HG02885 (cell line): ENCODE measurements at regions not wholly inside any gene's neighbourhood (a gene's known extent, or its start where the extent isn't known, plus 50 kb on each side); places are given as distances from the start of the nearest gene placed in this dataset.
A peak's percentile ranks its signal among the peaks of the same experiment; 100 is the strongest.
"Not testable (repeated sequence)": the region's sequence is repeated elsewhere in the genome, so short reads cannot be mapped to it uniquely, and the experiment has no call there.

Source experiments
- ATAC-seq: cut with Tn5 transposase; IDR thresholded peaks from one replicate; pipeline ENCODE4 v1.9.1; 2021; ENCODE audit warnings: mild to moderate bottlenecking; ENCODE audit not compliant: unreplicated experiment, poor library complexity

- no peak for ATAC-seq
Measured at GRCh38 chr2:155010925-155011324, 312.4 kb downstream of the KCNJ3 start.

GRCh38 chr2:154995361-154995760, 296.9 kb downstream of the KCNJ3 start:
- ATAC-seq, result no peak

GRCh38 chr2:154992826-154993225, 294.3 kb downstream of the KCNJ3 start:
- ATAC-seq, result no peak

DNA sequence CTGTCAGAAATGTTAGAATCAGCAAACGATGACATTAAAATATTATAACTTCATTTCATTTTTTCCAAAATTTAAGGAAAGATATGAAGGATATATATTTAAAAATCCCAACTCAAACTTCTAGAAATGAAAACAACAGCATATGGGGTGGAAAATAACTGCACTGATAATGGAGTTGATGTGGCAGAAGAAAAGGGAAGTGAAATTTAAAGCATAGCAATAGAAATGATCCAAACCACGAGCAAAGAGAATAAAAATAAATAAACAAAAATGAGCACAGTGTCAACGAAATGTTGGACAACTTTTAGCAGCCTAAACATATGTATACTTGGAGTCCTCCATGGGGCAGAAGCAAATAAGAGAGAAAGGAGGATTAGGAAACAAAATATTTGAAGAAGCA, 280.2 kb downstream of the KCNJ3 start:
- peak; percentile 74 for ATAC-seq

DNA sequence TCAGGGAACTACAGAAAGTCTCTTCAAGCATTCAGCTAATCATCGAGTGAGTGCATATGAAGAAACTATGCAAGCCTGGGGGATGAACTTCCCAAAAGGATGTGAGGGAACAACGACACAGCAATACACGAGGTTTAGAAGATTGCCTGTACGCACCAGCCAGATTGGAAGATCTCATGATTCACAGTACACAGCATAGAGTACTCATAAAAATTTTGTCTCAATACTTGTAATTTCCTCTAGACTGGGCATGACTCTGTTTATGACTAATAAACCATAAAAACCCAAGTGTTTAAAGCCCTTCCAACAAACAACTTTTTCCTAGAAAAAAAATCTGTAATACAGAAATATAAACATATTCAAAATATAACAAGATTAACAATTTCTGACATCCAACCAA, 279.7 kb downstream of the KCNJ3 start:
- no peak for ATAC-seq

DNA sequence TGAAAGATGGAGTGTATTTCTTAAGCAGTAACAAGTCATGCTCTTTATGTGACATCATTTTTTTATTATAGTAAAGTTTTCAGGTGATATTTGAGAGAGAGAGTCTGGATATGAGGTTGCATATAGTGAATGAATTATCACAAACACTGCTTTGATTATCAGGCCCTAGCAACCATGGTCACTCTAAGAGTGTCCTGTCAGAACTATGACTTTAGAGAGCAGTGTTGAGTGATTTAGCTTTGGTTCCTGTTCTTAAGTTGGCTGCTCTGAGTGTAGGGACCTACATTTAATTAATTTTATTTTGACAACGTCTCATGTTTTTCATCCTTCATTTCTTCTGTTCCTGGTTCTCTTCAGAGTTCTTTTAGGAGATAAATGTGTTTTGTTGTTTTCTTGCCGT, 275.5 kb downstream of the KCNJ3 start:
- ATAC-seq, result no peak

DNA sequence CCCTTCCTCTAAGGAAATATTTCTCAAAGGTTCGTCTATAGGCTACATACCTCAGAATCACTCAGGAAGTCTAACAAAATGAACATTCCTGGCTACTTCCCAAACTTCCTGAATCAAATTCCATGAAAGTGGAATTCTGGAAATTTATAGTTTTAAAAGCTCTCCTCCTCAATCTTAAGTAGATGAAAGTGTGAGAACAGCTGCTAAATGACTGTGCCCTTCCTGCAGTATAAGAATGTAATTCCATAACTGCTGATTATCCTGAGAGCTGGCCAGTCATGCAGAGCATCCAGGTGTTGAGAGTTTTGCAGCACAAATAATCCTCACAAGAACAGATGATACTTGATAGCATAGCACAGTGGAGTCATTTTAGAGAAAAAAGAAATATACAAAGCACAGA, 265.0 kb downstream of the KCNJ3 start:
- ATAC-seq, result no peak

DNA sequence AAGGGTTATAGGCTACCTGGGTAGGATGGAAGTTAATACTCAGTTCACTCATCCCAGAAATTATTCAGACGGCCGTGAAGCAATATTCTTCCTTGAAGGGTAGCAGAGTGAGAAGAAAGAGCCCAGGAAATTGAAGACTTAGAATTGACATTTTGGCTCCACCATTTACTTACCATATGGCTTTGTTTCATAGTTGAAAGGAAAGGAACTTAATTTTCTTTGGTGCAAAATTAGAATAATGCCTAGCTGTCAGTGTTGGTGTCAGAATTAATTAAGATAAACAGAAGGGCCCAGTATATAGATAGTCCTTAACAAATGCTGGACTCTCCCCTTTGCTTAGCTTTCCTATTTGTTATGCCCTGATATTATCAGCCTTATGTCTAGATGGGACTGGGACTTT, 263.2 kb downstream of the KCNJ3 start:
- ATAC-seq, result no peak

GRCh38 chr2:154960802-154961583, 262.5 kb downstream of the KCNJ3 start:
- ATAC-seq, result peak; percentile 96

DNA sequence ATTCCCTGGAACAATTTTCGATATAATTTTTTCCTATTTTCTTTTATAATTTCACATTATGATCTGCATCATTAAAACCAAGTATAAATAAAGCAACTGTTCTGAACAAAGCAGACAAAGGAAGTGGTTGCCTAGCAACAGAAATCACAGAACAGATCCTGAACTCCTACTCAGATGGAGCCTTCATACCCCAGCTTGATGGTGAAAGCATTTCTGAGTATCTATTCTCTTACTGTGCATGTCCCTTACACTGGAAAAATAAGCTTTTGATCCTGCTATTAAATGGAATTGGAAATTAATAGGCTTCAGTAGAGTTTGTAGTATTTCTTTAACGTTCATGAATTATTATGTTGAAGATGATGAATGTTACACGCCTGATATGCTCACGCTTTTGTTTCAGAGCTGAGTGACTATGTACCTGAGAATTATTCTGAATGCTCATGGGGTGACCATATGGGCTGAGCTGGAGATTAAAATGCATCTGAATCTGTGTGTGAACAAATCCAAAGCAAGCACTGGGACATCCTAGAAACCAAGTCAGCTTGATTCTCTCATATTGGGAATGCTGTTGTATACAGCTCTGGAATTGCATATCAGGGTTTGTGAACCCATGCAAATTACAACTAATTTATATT, 254.0 kb downstream of the KCNJ3 start:
- no peak for ATAC-seq

GRCh38 chr2:154947416-154947815, 248.9 kb downstream of the KCNJ3 start:
- ATAC-seq, result not testable (repeated sequence)

DNA sequence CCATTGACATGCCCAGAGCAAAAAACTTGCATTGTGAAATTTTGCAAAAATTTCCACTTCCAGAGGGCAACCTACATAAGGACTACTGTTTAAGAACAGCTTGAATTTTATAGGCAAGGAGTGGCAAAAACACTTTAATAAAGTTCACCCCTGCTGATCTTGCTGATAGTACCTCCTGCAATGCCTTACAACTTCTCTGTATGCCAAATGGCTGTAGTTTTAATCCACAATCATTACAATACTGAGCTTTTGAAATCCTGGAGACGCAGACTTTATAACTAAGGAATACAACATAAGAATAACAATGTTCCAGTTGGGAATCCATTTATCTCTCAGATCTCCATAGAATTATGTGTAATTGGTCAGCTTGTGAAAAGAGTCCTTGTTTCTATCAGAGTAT, 247.5 kb downstream of the KCNJ3 start:
- no peak for ATAC-seq

GRCh38 chr2:154941379-154941778, 242.9 kb downstream of the KCNJ3 start:
- ATAC-seq, result no peak

DNA sequence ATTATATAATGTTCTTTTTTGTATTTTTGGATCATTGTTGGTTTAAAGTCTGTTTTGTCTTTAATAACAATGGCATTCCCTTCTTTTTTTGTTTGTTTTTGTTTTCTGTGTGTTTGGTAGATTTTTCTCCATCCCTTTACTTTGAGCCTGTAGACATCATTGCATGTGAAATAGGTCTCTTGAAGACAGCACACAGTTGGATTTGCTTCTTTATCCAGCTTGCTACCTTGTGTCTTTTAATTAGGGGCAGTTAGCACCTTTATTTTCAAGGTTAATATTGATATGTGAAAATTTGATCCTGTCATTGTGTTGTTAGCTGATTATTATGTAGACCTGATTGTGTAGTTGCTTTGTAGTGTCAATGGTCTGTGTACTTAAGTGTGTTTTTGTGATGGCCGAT, 235.7 kb downstream of the KCNJ3 start:
- no peak for ATAC-seq

- no peak for ATAC-seq
Measured at GRCh38 chr2:154924531-154924930, 226.0 kb downstream of the KCNJ3 start.

DNA sequence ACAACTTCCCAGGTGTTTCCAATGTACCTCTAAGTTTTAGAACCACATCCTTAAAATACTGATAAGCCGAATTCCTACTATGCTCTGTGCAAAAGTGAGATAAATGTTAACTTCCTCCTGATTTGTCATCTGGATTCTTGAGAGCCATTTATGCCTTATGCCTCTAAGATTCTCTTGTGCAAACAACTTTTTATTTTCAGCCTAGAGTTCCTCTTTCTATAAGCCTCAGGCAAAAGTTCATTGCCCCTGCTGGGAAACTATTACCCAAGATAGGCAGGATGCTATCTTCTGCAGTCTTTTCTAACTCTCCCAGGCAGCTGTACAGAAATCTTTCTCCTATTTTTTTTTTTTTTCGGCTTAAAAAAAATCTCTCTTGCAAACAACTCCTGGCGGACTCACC, 216.1 kb downstream of the KCNJ3 start:
- no peak for ATAC-seq

DNA sequence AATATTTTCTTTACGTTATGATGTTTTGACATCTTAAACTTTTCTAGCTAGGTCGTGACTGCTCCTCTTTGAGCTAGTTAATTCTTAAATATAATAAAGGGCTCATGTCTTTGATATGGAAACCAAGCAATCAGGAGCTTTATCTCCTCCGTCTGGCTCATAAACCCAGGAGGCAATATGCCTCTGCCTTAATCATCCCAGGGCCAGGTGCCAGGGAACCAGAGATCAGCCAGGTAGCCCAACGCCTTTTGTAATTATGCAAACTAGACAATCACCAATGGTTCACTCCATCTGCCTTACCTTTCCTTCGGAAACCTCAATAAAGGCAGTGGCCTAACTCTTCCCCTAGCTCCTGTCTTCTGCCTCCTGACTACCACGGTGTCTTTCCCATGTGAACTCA, 213.7 kb downstream of the KCNJ3 start:
- ATAC-seq, result no peak

GRCh38 chr2:154911729-154912128, 213.2 kb downstream of the KCNJ3 start:
- ATAC-seq, result no peak

- no peak for ATAC-seq
Measured at GRCh38 chr2:154910701-154911100, 212.2 kb downstream of the KCNJ3 start.

GRCh38 chr2:154908327-154908726, 209.8 kb downstream of the KCNJ3 start:
- no peak for ATAC-seq
